ENCODE measurements at regions not wholly inside any gene's neighbourhood (a gene's known extent, or its start where the extent isn't known, plus 50 kb on each side); places are given as distances from the start of the nearest gene placed in this dataset.
"Not testable (repeated sequence)": the region's sequence is repeated elsewhere in the genome, so short reads cannot be mapped to it uniquely, and the experiment has no call there.

- TF ChIP-seq CTCF (conservative IDR thresholded peaks at IDR 0.05; ENCODE audit: control insufficient read depth, insufficient read depth, low read depth, low read length): no peak
- no peak overlapping the region for H3K4me3 ChIP-seq (ENCODE audit: control insufficient read depth, low read depth, low read length)
- no peak for DNase-seq (ENCODE audit: low read depth)
Measured at GRCh38 chr12:60231976-60232907, 636.4 kb downstream of the SLC16A7 start.

- H3K4me3 ChIP-seq (ENCODE audit: control insufficient read depth, low read depth, low read length); DNase-seq (ENCODE audit: low read depth): not testable (repeated sequence)
Measured at GRCh38 chr12:60234611-60235195, 638.9 kb downstream of the SLC16A7 start.

- no peak for TF ChIP-seq CTCF (conservative IDR thresholded peaks at IDR 0.05; ENCODE audit: control insufficient read depth, insufficient read depth, low read depth, low read length)
Measured at GRCh38 chr12:60235261-60235660, 639.4 kb downstream of the SLC16A7 start.

GRCh38 chr12:60236416-60236815 lies 640.6 kb downstream of the SLC16A7 start:
- not testable (repeated sequence) for DNase-seq (ENCODE audit: low read depth); H3K4me3 ChIP-seq (ENCODE audit: control insufficient read depth, low read depth, low read length)

More at GRCh38 chr12:60235261-60235660, 639.4 kb downstream of the SLC16A7 start:
- no peak for DNase-seq (ENCODE audit: low read depth)
- H3K4me3 ChIP-seq (ENCODE audit: control insufficient read depth, low read depth, low read length): no peak overlapping the region

- H3K4me3 ChIP-seq (ENCODE audit: control insufficient read depth, low read depth, low read length): no peak overlapping the region
- no peak for DNase-seq (ENCODE audit: low read depth)
- TF ChIP-seq CTCF (conservative IDR thresholded peaks at IDR 0.05; ENCODE audit: control insufficient read depth, insufficient read depth, low read depth, low read length): no peak
Measured at GRCh38 chr12:60240891-60241290, 645.1 kb downstream of the SLC16A7 start.

- H3K4me3 ChIP-seq (ENCODE audit: control insufficient read depth, low read depth, low read length): no peak overlapping the region
- TF ChIP-seq CTCF (conservative IDR thresholded peaks at IDR 0.05; ENCODE audit: control insufficient read depth, insufficient read depth, low read depth, low read length): no peak
- no peak for DNase-seq (ENCODE audit: low read depth)
Measured at GRCh38 chr12:60251091-60251490, 655.3 kb downstream of the SLC16A7 start.

GRCh38 chr12:60252359-60253096 lies 656.7 kb downstream of the SLC16A7 start:
- no peak for TF ChIP-seq CTCF (conservative IDR thresholded peaks at IDR 0.05; ENCODE audit: control insufficient read depth, insufficient read depth, low read depth, low read length)
- no peak for DNase-seq (ENCODE audit: low read depth)
- no peak overlapping the region for H3K4me3 ChIP-seq (ENCODE audit: control insufficient read depth, low read depth, low read length)

Data from fibroblast of mammary gland (primary cell).